SK-N-SH (cell line): ENCODE measurements at regions not wholly inside any gene's neighbourhood (a gene's known extent, or its start where the extent isn't known, plus 50 kb on each side); places are given as distances from the start of the nearest gene placed in this dataset.

Experiments used
- CTCF ChIA-PET: fragments of 300-600, 350-600 bp; formaldehyde crosslinking; extraction: SDS; loops from one replicate; lab custom pipeline; 2021; lab: Yijun Ruan, JAX
- POLR2A ChIA-PET: fragments of 350-600 bp; sonication (Branson Sonifier 250); formaldehyde crosslinking; extraction: SDS; loops from one replicate; lab custom pipeline; 2020; ENCODE audit warnings: antibody characterized with exemption, inconsistent platforms; lab: Yijun Ruan, JAX
- DNase-seq: peaks from one replicate; pipeline ENCODE4 v3.0.0; 2012
- H2AFZ ChIP-seq: fragments of 200-600 bp; sonication (generic); 2 replicates; pipeline ENCODE4 v1.8.1; 2016; ENCODE audit warnings: antibody characterized with exemption, mild to moderate bottlenecking, low read depth
- H3F3A ChIP-seq: fragments of 200-600 bp; sonication (generic); replicated peaks from 2 replicates; pipeline ENCODE3; 2016; ENCODE audit warnings: antibody characterized with exemption, mild to moderate bottlenecking; ENCODE audit not compliant: insufficient read depth
- H3K27ac ChIP-seq, 2 experiments: fragments of 200-500 bp in 1 of 2; fragments of 200-600 bp in 1 of 2; sonication (Bioruptor generic) in 1 of 2; sonication (generic), shearing (Covaris generic) in 1 of 2; 2 replicates each; pipeline versions ENCODE4 v1.5.1 to v1.6.1; 2014 to 2016; ENCODE audit warnings: low read depth in 2 of 2, inconsistent platforms in 1 of 2, low read length in 1 of 2, mild to moderate bottlenecking in 1 of 2, mixed read lengths in 1 of 2
- H3K27me3 ChIP-seq: fragments of 200-600 bp; sonication (generic), shearing (Covaris generic); 2 replicates; pipeline ENCODE4 v1.6.1; 2016; ENCODE audit warnings: mixed run types; ENCODE audit not compliant: insufficient read depth
- H3K36me3 ChIP-seq, 2 experiments: fragments of 200-500 bp in 1 of 2; fragments of 200-600 bp in 1 of 2; sonication (Bioruptor generic) in 1 of 2; sonication (generic) in 1 of 2; replicated peaks in 1 of 2; 2 replicates each; pipeline versions ENCODE3 to v1.5.1; 2014 to 2016; ENCODE audit warnings: low read length in 1 of 2, mild to moderate bottlenecking in 1 of 2; ENCODE audit not compliant: insufficient read depth in 2 of 2, control insufficient read depth in 1 of 2
- H3K4me1 ChIP-seq, 2 experiments: fragments of 200-500 bp in 1 of 2; fragments of 200-600 bp in 1 of 2; sonication (Bioruptor generic) in 1 of 2; sonication (generic), shearing (Covaris generic) in 1 of 2; 2 replicates each; pipeline versions ENCODE4 v1.5.1 to v1.6.1; 2014 to 2016; ENCODE audit warnings: low read depth in 1 of 2, low read length in 1 of 2, mixed run types in 1 of 2; ENCODE audit not compliant: insufficient read depth in 2 of 2, control insufficient read depth in 1 of 2
- H3K4me2 ChIP-seq: fragments of 200-600 bp; sonication (generic), shearing (Covaris generic); 2 replicates; pipeline ENCODE4 v1.6.1; 2017; ENCODE audit warnings: mixed run types
- H3K4me3 ChIP-seq, 2 experiments: fragments of 200-500 bp in 1 of 2; fragments of 200-600 bp in 1 of 2; sonication (Bioruptor generic) in 1 of 2; sonication (generic), shearing (Covaris generic) in 1 of 2; 2 replicates each; pipeline versions ENCODE4 v1.5.1 to v1.8.1; 2014 to 2016; ENCODE audit warnings: low read depth in 2 of 2, inconsistent platforms in 1 of 2, low read length in 1 of 2, mild to moderate bottlenecking in 1 of 2, mixed read lengths in 1 of 2, moderate library complexity in 1 of 2
- H3K79me2 ChIP-seq: fragments of 200-600 bp; sonication (generic); 2 replicates; pipeline ENCODE4 v1.8.1; 2017; ENCODE audit warnings: mild to moderate bottlenecking; ENCODE audit not compliant: insufficient read depth
- H3K9ac ChIP-seq: fragments of 200-600 bp; sonication (generic); 2 replicates; pipeline ENCODE4 v1.6.1; 2017; ENCODE audit warnings: mixed run types
- H3K9me2 ChIP-seq: fragments of 200-600 bp; sonication (generic); 2 replicates; pipeline ENCODE4 v1.6.1; 2017; ENCODE audit warnings: mixed run types
- H3K9me3 ChIP-seq: fragments of 200-600 bp; sonication (generic); 2 replicates; pipeline ENCODE4 v1.6.1; 2017; ENCODE audit warnings: mixed run types, mild to moderate bottlenecking, moderate library complexity
- H4K20me1 ChIP-seq: fragments of 200-600 bp; sonication (generic); 2 replicates; pipeline ENCODE4 v1.6.1; 2017; ENCODE audit warnings: mild to moderate bottlenecking, mixed run types; ENCODE audit not compliant: insufficient read depth
- ELF1 ChIP-seq: IDR thresholded peaks from 2 replicates; pipeline ENCODE4 v1.4.0; 2012
- FOXJ3 ChIP-seq: sonication (generic); formaldehyde crosslinking; IDR thresholded peaks from 2 replicates; pipeline ENCODE4 v1.5.1; 2020; ENCODE audit warnings: mild to moderate bottlenecking, missing genetic modification reagents
- FOXM1 ChIP-seq: IDR thresholded peaks from 2 replicates; pipeline ENCODE4 v1.4.0; 2012; ENCODE audit warnings: low read depth, mild to moderate bottlenecking
- NFIC ChIP-seq: IDR thresholded peaks from 2 replicates; pipeline ENCODE4 v1.4.0; 2012; ENCODE audit warnings: borderline replicate concordance
- NRF1 ChIP-seq: IDR thresholded peaks from 2 replicates; pipeline ENCODE4 v1.6.1; 2012; ENCODE audit warnings: low read depth, mild to moderate bottlenecking, low read length
- SIN3A ChIP-seq: IDR thresholded peaks from 2 replicates; pipeline ENCODE4 v1.6.1; 2012; ENCODE audit warnings: low read depth, mild to moderate bottlenecking, low read length, moderate library complexity, borderline replicate concordance
- SMC3 ChIP-seq: IDR thresholded peaks from 2 replicates; pipeline ENCODE4 v1.6.1; 2012; ENCODE audit warnings: low read depth, low read length, improper control_type of control experiment
- YY1 ChIP-seq: IDR thresholded peaks from 2 replicates; pipeline ENCODE4 v1.4.0; 2012; ENCODE audit warnings: low read depth, mild to moderate bottlenecking
- WGBS: methylation state at CpG from one replicate; pipeline ENCODE4 v1.1.6; 2017; ENCODE audit warnings: low lambda C conversion rate; 5-methylcytosine and 5-hydroxymethylcytosine counted together
- TF ChIP-seq, protein P1 (sequence below): fragments of 200-600 bp; sonication (generic); IDR thresholded peaks from 2 replicates; pipeline ENCODE4 v1.6.1; 2017; ENCODE audit warnings: antibody characterized with exemption, mild to moderate bottlenecking, moderate library complexity
- TF ChIP-seq, protein P2 (sequence below): fragments of 150-350 bp; IDR thresholded peaks from 2 replicates; pipeline ENCODE4 v1.6.1; 2017; ENCODE audit warnings: antibody characterized with exemption, low read length, low read depth, borderline replicate concordance
- TF ChIP-seq, protein P3 (sequence below): IDR thresholded peaks from 2 replicates; pipeline ENCODE4 v1.4.0; 2012; ENCODE audit warnings: low read depth
- TF ChIP-seq, protein P4 (sequence below): IDR thresholded peaks from 2 replicates; pipeline ENCODE4 v1.4.0; 2012; ENCODE audit warnings: low read depth, borderline replicate concordance
- TF ChIP-seq, protein P5 (sequence below): IDR thresholded peaks from 2 replicates; pipeline ENCODE4 v1.4.0; 2012; ENCODE audit warnings: low read depth, borderline replicate concordance
- TF ChIP-seq, protein P6 (sequence below): fragments of 150-350 bp; IDR thresholded peaks from 2 replicates; pipeline ENCODE4 v1.6.1; 2016; ENCODE audit warnings: mild to moderate bottlenecking, low read depth, low read length

DNA sequence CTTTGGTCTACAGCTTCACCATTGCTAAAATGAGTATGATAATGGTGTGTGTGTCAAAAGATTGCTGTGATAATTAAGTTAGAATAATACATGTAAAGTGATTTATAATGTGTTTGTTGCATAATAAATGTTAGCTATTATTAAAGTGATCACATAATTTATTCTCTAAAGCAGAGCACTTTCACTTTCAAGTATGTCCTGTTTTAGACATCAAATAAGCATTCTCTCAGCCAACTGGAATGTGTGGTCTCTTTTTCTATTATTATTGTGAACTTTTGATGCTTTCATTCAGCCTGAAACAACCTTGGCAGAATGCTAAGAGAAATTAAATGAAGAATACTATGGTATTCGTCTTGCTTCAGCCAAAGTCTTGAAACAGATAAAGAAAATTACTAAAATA, 102.8 kb upstream of the COL11A1 start (continued):
- TF ChIP-seq, protein P1, sequence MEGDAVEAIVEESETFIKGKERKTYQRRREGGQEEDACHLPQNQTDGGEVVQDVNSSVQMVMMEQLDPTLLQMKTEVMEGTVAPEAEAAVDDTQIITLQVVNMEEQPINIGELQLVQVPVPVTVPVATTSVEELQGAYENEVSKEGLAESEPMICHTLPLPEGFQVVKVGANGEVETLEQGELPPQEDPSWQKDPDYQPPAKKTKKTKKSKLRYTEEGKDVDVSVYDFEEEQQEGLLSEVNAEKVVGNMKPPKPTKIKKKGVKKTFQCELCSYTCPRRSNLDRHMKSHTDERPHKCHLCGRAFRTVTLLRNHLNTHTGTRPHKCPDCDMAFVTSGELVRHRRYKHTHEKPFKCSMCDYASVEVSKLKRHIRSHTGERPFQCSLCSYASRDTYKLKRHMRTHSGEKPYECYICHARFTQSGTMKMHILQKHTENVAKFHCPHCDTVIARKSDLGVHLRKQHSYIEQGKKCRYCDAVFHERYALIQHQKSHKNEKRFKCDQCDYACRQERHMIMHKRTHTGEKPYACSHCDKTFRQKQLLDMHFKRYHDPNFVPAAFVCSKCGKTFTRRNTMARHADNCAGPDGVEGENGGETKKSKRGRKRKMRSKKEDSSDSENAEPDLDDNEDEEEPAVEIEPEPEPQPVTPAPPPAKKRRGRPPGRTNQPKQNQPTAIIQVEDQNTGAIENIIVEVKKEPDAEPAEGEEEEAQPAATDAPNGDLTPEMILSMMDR = no peak
- TF ChIP-seq, protein P2, sequence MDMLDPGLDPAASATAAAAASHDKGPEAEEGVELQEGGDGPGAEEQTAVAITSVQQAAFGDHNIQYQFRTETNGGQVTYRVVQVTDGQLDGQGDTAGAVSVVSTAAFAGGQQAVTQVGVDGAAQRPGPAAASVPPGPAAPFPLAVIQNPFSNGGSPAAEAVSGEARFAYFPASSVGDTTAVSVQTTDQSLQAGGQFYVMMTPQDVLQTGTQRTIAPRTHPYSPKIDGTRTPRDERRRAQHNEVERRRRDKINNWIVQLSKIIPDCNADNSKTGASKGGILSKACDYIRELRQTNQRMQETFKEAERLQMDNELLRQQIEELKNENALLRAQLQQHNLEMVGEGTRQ = no peak
- TF ChIP-seq SMC3 = no peak

DNA sequence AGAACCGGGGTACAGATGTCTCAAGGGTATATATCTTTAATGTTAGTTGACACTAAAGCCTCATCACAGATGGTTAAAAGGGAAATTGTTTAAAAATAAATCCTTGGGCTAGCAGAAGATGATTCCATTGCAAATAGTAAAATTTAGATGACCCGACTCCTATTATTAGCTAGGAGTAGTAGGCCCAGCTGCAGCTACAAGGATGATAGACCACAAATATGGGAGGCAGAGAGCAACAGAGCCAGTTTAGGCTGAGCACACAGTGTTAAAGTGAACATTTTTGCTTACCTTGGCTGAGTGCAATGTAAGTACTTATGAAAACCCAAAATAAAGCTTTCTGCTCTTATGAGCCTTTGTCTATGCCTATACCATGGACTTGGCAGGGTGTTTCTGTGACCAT, 100.5 kb upstream of the COL11A1 start:
- Histone ChIP-seq H3K4me1 (no peaks in the 10 kb centered on the region; a peak in 1 of 4 replicates), H3K27me3 (no peaks in the 10 kb centered on the region), H3K9me3 (no peaks in the 10 kb centered on the region), H3K4me2 (no peak overlapping the region), H3K4me3 (no peak overlapping the region), H3F3A (peaks cover 3% of the 10 kb centered on the region), H3K9ac (no peak overlapping the region), H3K27ac (no peak overlapping the region), H3K9me2 (no peaks in the 10 kb centered on the region), H3K79me2 (no peaks in the 10 kb centered on the region), H2AFZ (no peak overlapping the region), H3K36me3 (no peaks in the 10 kb centered on the region), H4K20me1 (no peaks in the 10 kb centered on the region)
- ChIA-PET CTCF (interaction anchor here (1.0 kb wide), 2 partner anchors 9 to 252 kb away, joined by 3 read pairs; no protein-coding TSS in a partner anchor), POLR2A (no interaction called here)
- 79% methylated on average over 2 of the region's 2 CpGs for WGBS
- no peak for DNase-seq
- TF ChIP-seq, protein P3, sequence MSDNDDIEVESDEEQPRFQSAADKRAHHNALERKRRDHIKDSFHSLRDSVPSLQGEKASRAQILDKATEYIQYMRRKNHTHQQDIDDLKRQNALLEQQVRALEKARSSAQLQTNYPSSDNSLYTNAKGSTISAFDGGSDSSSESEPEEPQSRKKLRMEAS = no peak
- no peak for TF ChIP-seq NFIC
- TF ChIP-seq YY1 = no peak
- no peak for TF ChIP-seq FOXM1
- no peak for TF ChIP-seq NRF1
- TF ChIP-seq, protein P4, sequence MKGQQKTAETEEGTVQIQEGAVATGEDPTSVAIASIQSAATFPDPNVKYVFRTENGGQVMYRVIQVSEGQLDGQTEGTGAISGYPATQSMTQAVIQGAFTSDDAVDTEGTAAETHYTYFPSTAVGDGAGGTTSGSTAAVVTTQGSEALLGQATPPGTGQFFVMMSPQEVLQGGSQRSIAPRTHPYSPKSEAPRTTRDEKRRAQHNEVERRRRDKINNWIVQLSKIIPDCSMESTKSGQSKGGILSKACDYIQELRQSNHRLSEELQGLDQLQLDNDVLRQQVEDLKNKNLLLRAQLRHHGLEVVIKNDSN = no peak
- no peak for TF ChIP-seq SIN3A
- TF ChIP-seq, protein P5, sequence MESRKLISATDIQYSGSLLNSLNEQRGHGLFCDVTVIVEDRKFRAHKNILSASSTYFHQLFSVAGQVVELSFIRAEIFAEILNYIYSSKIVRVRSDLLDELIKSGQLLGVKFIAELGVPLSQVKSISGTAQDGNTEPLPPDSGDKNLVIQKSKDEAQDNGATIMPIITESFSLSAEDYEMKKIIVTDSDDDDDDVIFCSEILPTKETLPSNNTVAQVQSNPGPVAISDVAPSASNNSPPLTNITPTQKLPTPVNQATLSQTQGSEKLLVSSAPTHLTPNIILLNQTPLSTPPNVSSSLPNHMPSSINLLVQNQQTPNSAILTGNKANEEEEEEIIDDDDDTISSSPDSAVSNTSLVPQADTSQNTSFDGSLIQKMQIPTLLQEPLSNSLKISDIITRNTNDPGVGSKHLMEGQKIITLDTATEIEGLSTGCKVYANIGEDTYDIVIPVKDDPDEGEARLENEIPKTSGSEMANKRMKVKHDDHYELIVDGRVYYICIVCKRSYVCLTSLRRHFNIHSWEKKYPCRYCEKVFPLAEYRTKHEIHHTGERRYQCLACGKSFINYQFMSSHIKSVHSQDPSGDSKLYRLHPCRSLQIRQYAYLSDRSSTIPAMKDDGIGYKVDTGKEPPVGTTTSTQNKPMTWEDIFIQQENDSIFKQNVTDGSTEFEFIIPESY = no peak
- TF ChIP-seq, protein P6, sequence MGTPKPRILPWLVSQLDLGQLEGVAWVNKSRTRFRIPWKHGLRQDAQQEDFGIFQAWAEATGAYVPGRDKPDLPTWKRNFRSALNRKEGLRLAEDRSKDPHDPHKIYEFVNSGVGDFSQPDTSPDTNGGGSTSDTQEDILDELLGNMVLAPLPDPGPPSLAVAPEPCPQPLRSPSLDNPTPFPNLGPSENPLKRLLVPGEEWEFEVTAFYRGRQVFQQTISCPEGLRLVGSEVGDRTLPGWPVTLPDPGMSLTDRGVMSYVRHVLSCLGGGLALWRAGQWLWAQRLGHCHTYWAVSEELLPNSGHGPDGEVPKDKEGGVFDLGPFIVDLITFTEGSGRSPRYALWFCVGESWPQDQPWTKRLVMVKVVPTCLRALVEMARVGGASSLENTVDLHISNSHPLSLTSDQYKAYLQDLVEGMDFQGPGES = no peak
- no peak for TF ChIP-seq ELF1
- TF ChIP-seq FOXJ3 (CRISPR knock-in tag) = no peak
